Stimulated activated CD4-positive, alpha-beta T cell treated with anti-CD3 and anti-CD28 coated beads, Interleukin-4, amount 100 ng/mL, for 24 hours (primary cell): ENCODE measurements at regions not wholly inside any gene's neighbourhood (a gene's known extent, or its start where the extent isn't known, plus 50 kb on each side); places are given as distances from the start of the nearest gene placed in this dataset.
"Not testable (repeated sequence)": the region's sequence is repeated elsewhere in the genome, so short reads cannot be mapped to it uniquely, and the experiment has no call there.

Experiments used
- DNase-seq: peaks from one replicate; pipeline ENCODE4 v3.0.0-alpha.2; 2020

- peak; percentile 43 for DNase-seq
Observed at GRCh38 chr2:87593784-87594610, 153.9 kb upstream of the PLGLB2 start.

GRCh38 chr2:87594611-87594992 is 153.3 kb upstream of the PLGLB2 start:
- DNase-seq = not testable (repeated sequence)

GRCh38 chr2:87595017-87595416 is 152.9 kb upstream of the PLGLB2 start:
- DNase-seq = not testable (repeated sequence)

- DNase-seq = not testable (repeated sequence)
Observed at GRCh38 chr2:87600961-87601360, 146.9 kb upstream of the PLGLB2 start.

GRCh38 chr2:87602118-87602517 is 145.8 kb upstream of the PLGLB2 start:
- not testable (repeated sequence) for DNase-seq

- DNase-seq = not testable (repeated sequence)
Observed at GRCh38 chr2:87602728-87603127, 145.2 kb upstream of the PLGLB2 start.

GRCh38 chr2:87603418-87604278 is 144.2 kb upstream of the PLGLB2 start:
- not testable (repeated sequence) for DNase-seq

GRCh38 chr2:87604279-87604818 is 143.5 kb upstream of the PLGLB2 start:
- not testable (repeated sequence) for DNase-seq

GRCh38 chr2:87604980-87605379 is 142.9 kb upstream of the PLGLB2 start:
- DNase-seq = not testable (repeated sequence)

- not testable (repeated sequence) for DNase-seq
Observed at GRCh38 chr2:87608377-87609166, 139.3 kb upstream of the PLGLB2 start.

- not testable (repeated sequence) for DNase-seq
Observed at GRCh38 chr2:87610974-87611373, 136.9 kb upstream of the PLGLB2 start.

GRCh38 chr2:87611416-87611815 is 136.5 kb upstream of the PLGLB2 start:
- not testable (repeated sequence) for DNase-seq

- DNase-seq = not testable (repeated sequence)
Observed at GRCh38 chr2:87611956-87612355, 135.9 kb upstream of the PLGLB2 start.

GRCh38 chr2:87614829-87615434 is 133.0 kb upstream of the PLGLB2 start:
- DNase-seq = not testable (repeated sequence)

GRCh38 chr2:87619121-87619520 is 128.8 kb upstream of the PLGLB2 start:
- DNase-seq = not testable (repeated sequence)

- DNase-seq = not testable (repeated sequence)
Observed at GRCh38 chr2:87621139-87621538, 126.7 kb upstream of the PLGLB2 start.

- not testable (repeated sequence) for DNase-seq
Observed at GRCh38 chr2:87622720-87623119, 125.2 kb upstream of the PLGLB2 start.

- peak; percentile 52 for DNase-seq
Observed at GRCh38 chr2:87629491-87630458, 118.1 kb upstream of the PLGLB2 start.

- not testable (repeated sequence) for DNase-seq
Observed at GRCh38 chr2:87630892-87631291, 117.0 kb upstream of the PLGLB2 start.

- DNase-seq = peak; percentile 48
Observed at GRCh38 chr2:87631402-87631801, 116.5 kb upstream of the PLGLB2 start.
